ENCODE measurements at regions not wholly inside any gene's neighbourhood (a gene's known extent, or its start where the extent isn't known, plus 50 kb on each side); places are given as distances from the start of the nearest gene placed in this dataset.

DNA sequence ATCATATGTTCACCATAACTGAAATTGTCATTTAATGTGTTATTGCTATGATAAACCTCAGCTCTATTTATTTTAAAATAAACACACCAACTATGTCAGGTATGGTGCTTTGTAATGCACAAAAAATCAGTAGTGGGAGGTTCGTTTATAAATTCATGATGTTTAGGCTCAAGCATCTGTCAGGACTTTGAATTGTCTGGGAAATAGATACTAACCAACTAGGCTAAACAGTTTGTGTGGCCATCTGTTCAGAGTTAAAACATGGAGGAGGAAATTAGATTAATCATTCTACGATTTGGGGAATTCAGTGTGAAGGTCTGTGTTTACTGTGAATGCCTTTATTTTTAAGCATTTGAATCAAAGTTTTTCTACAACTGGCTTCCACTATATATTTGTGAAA is 212.6 kb upstream of the FZD8 start:
- TF ChIP-seq POLR2A (IDR thresholded peaks at IDR 0.05) (no peak), POLR2AphosphoS5 (IDR thresholded peaks at IDR 0.05) (no peak), EP300 (IDR thresholded peaks at IDR 0.05) (no peak)
- TF ChIP-seq, protein P1, sequence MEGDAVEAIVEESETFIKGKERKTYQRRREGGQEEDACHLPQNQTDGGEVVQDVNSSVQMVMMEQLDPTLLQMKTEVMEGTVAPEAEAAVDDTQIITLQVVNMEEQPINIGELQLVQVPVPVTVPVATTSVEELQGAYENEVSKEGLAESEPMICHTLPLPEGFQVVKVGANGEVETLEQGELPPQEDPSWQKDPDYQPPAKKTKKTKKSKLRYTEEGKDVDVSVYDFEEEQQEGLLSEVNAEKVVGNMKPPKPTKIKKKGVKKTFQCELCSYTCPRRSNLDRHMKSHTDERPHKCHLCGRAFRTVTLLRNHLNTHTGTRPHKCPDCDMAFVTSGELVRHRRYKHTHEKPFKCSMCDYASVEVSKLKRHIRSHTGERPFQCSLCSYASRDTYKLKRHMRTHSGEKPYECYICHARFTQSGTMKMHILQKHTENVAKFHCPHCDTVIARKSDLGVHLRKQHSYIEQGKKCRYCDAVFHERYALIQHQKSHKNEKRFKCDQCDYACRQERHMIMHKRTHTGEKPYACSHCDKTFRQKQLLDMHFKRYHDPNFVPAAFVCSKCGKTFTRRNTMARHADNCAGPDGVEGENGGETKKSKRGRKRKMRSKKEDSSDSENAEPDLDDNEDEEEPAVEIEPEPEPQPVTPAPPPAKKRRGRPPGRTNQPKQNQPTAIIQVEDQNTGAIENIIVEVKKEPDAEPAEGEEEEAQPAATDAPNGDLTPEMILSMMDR (IDR thresholded peaks at IDR 0.05), result no peak

All from upper lobe of left lung (tissue), 4 donors.